SK-N-SH treated with all-trans-retinoic acid at 6 μM for 48 hours (cell line): ENCODE measurements at regions not wholly inside any gene's neighbourhood (a gene's known extent, or its start where the extent isn't known, plus 50 kb on each side); places are given as distances from the start of the nearest gene placed in this dataset.

Experiments used
- ATAC-seq: fragments of 200-7000 bp; cut with Tn5 transposase; 3 replicates; pipeline ENCODE4 v1.9.1; 2020; ENCODE audit warnings: mild to moderate bottlenecking, moderate library complexity
- ARNTL ChIP-seq: fragments of 450-650 bp; formaldehyde crosslinking; IDR thresholded peaks from 2 replicates; pipeline ENCODE4 v1.5.0; 2020; ENCODE audit warnings: low read depth, mild to moderate bottlenecking, moderate library complexity, borderline replicate concordance
- BACH2 ChIP-seq: fragments of 250-450 bp; sonication (Bioruptor Pico); IDR thresholded peaks from 2 replicates; pipeline ENCODE4 v1.9.0; 2021; ENCODE audit warnings: mild to moderate bottlenecking, borderline replicate concordance
- CREB5 ChIP-seq: fragments of 250-450 bp; sonication (Bioruptor Pico); IDR thresholded peaks from 2 replicates; pipeline ENCODE4 v1.5.1; 2020; ENCODE audit warnings: low read depth, mild to moderate bottlenecking, moderate library complexity
- CSRNP3 ChIP-seq: fragments of 250-450 bp; sonication (Bioruptor Pico); IDR thresholded peaks from 2 replicates; pipeline ENCODE4 v1.5.1; 2021; ENCODE audit warnings: mild to moderate bottlenecking, moderate library complexity
- ESRRG ChIP-seq: fragments of 250-450 bp; sonication (Bioruptor Pico); IDR thresholded peaks from 2 replicates; pipeline ENCODE4 v1.6.1; 2021; ENCODE audit warnings: mild to moderate bottlenecking
- GLIS3 ChIP-seq: fragments of 250-450 bp; sonication (Bioruptor Pico); IDR thresholded peaks from 2 replicates; pipeline ENCODE4 v1.5.0; 2020; ENCODE audit warnings: mild to moderate bottlenecking, moderate library complexity
- ISL1 ChIP-seq: fragments of 250-450 bp; sonication (Bioruptor Pico); IDR thresholded peaks from 2 replicates; pipeline ENCODE4 v2.1.2; 2022; ENCODE audit warnings: mild to moderate bottlenecking, moderate library complexity
- OSR1 ChIP-seq: fragments of 250-450 bp; sonication (Bioruptor Pico); IDR thresholded peaks from 2 replicates; pipeline ENCODE4 v1.8.0; 2022; ENCODE audit warnings: moderate library complexity, mild to moderate bottlenecking, inconsistent platforms
- PPARA ChIP-seq: fragments of 250-450 bp; sonication (Bioruptor Pico); IDR thresholded peaks from 2 replicates; pipeline ENCODE4 v1.5.0; 2020; ENCODE audit warnings: mild to moderate bottlenecking, borderline replicate concordance
- RARB ChIP-seq: fragments of 250-450 bp; sonication (Bioruptor Pico); IDR thresholded peaks from 2 replicates; pipeline ENCODE4 v1.8.0; 2021; ENCODE audit warnings: mild to moderate bottlenecking, moderate library complexity
- SNAI2 ChIP-seq: fragments of 250-450 bp; sonication (Bioruptor Pico); IDR thresholded peaks from 2 replicates; pipeline ENCODE4 v1.5.0; 2020; ENCODE audit warnings: mild to moderate bottlenecking, moderate library complexity
- TOX ChIP-seq: fragments of 250-450 bp; sonication (Bioruptor Pico); IDR thresholded peaks from 2 replicates; pipeline ENCODE4 v1.8.0; 2021; ENCODE audit warnings: mild to moderate bottlenecking, moderate library complexity, borderline replicate concordance
- TSHZ2 ChIP-seq: fragments of 250-450 bp; sonication (Bioruptor Pico); IDR thresholded peaks from 2 replicates; pipeline ENCODE4 v1.5.0; 2020; ENCODE audit warnings: mild to moderate bottlenecking, moderate library complexity
- ZC3H10 ChIP-seq: fragments of 250-450 bp; sonication (Bioruptor Pico); IDR thresholded peaks from 2 replicates; pipeline ENCODE4 v1.5.1; 2021; ENCODE audit warnings: mild to moderate bottlenecking, moderate library complexity
- ZFP30 ChIP-seq: fragments of 450-650 bp; formaldehyde crosslinking; IDR thresholded peaks from 2 replicates; pipeline ENCODE4 v1.5.0; 2022; ENCODE audit warnings: mild to moderate bottlenecking, moderate library complexity
- ZNF70 ChIP-seq: fragments of 450-650 bp; formaldehyde crosslinking; IDR thresholded peaks from 2 replicates; pipeline ENCODE4 v1.5.0; 2020; ENCODE audit warnings: mild to moderate bottlenecking, moderate library complexity
- ZNF8 ChIP-seq: fragments of 450-650 bp; formaldehyde crosslinking; IDR thresholded peaks from 2 replicates; pipeline ENCODE4 v1.5.0; 2020; ENCODE audit warnings: mild to moderate bottlenecking, moderate library complexity
- TF ChIP-seq, protein P1 (sequence below): fragments of 250-450 bp; sonication (Bioruptor Pico); IDR thresholded peaks from 2 replicates; pipeline ENCODE4 v1.8.0; 2020; ENCODE audit warnings: mild to moderate bottlenecking, moderate library complexity, borderline replicate concordance
- TF ChIP-seq, protein P2 (sequence below): fragments of 250-450 bp; sonication (Bioruptor Pico); IDR thresholded peaks from 2 replicates; pipeline ENCODE4 v1.8.0; 2021; ENCODE audit warnings: low read depth, mild to moderate bottlenecking, moderate library complexity, borderline replicate concordance

GRCh38 chr1:234918961-234919761, 209.5 kb downstream of the TOMM20 start:
- no peak; the same call in 2 of the 3 replicates for ATAC-seq

DNA sequence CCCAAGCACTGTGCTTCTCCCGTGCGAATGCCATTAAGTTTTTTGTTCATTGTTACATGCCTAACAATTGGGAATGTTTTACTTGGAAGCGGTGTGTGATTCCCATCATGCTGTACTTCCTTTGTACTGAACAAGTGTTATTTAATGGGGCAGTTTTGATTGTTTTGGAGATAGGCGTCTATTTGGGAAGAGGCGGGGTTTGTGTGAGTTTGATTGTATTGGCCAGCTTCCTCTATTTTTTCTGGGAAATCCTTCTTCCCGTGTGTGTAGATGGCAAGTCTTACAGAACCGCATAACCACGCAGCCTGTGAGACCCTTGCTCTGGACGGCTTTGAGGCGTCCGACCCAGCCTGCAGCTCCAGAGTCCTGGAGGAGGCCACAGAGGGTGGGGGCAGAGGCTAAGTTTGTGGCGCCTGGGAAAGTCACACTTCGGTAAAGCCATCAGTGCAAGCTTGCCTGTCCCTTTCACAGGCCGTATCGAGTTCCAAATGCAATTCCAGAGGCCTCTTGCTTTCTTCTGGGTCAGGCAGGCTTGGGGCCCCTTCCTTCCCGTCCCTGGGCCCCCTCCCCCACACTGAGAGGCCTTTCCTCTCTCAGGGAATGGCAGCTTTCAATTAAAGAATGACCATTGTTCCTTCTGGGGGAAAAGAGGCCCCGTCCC, 210.3 kb downstream of the TOMM20 start:
- TF ChIP-seq CREB5 (CRISPR knock-in tag) = no peak
- TF ChIP-seq ISL1 (CRISPR knock-in tag) = no peak
- no peak for TF ChIP-seq ZC3H10 (CRISPR knock-in tag)
- ATAC-seq = no peak

More at GRCh38 chr1:234918961-234919761, 209.5 kb downstream of the TOMM20 start:
- TF ChIP-seq GLIS3 (CRISPR knock-in tag) = no peak
- no peak for TF ChIP-seq ZC3H10 (CRISPR knock-in tag)
- no peak for TF ChIP-seq ARNTL (CRISPR knock-in tag)
- no peak for TF ChIP-seq TSHZ2
- no peak for TF ChIP-seq SNAI2 (CRISPR knock-in tag)
- TF ChIP-seq TOX = no peak
- TF ChIP-seq ESRRG (CRISPR knock-in tag) = no peak
- TF ChIP-seq RARB (CRISPR knock-in tag) = no peak
- TF ChIP-seq ZNF8 (CRISPR knock-in tag) = no peak
- TF ChIP-seq, protein P1, sequence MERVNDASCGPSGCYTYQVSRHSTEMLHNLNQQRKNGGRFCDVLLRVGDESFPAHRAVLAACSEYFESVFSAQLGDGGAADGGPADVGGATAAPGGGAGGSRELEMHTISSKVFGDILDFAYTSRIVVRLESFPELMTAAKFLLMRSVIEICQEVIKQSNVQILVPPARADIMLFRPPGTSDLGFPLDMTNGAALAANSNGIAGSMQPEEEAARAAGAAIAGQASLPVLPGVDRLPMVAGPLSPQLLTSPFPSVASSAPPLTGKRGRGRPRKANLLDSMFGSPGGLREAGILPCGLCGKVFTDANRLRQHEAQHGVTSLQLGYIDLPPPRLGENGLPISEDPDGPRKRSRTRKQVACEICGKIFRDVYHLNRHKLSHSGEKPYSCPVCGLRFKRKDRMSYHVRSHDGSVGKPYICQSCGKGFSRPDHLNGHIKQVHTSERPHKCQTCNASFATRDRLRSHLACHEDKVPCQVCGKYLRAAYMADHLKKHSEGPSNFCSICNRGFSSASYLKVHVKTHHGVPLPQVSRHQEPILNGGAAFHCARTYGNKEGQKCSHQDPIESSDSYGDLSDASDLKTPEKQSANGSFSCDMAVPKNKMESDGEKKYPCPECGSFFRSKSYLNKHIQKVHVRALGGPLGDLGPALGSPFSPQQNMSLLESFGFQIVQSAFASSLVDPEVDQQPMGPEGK (CRISPR knock-in tag) = no peak
- no peak for TF ChIP-seq CREB5 (CRISPR knock-in tag)
- TF ChIP-seq PPARA (CRISPR knock-in tag) = no peak
- no peak for TF ChIP-seq BACH2
- TF ChIP-seq, protein P2, sequence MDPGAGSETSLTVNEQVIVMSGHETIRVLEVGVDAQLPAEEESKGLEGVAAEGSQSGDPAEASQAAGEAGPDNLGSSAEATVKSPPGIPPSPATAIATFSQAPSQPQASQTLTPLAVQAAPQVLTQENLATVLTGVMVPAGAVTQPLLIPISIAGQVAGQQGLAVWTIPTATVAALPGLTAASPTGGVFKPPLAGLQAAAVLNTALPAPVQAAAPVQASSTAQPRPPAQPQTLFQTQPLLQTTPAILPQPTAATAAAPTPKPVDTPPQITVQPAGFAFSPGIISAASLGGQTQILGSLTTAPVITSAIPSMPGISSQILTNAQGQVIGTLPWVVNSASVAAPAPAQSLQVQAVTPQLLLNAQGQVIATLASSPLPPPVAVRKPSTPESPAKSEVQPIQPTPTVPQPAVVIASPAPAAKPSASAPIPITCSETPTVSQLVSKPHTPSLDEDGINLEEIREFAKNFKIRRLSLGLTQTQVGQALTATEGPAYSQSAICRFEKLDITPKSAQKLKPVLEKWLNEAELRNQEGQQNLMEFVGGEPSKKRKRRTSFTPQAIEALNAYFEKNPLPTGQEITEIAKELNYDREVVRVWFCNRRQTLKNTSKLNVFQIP (CRISPR knock-in tag) = no peak
- no peak for TF ChIP-seq ZNF70 (CRISPR knock-in tag)

DNA sequence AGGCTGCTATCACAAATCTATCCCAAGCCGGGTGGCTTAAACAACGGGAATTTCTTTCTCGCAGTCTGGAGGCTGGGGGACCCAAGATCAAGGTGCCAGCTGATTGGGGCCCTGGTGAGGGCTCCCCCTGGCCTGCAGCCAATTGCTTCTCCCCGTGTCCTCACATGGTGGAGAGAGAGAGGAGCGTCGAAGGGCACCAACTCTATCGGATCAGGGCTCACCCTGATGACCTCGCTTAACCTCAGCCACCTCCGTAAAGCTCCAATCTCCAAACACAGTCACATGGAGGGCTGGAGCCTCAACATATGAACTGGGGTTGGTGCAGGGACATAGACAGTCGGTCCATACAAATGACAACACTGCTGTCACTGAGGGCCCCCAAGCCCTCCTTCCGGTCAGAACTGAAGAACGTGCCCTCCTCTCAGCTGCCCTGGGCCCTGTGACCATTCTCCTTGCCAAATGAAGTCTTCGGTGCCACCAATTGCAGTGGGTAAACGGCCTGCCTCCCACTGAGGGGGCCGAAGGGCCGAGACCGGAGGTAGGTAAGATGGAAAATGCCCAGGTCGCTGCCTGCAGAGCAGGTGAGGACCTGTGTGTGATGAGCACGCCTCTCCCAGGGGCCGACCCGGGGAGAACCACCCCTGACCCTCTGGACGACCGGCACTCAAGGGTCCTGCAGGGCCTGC, 211.0 kb downstream of the TOMM20 start:
- ATAC-seq = no peak
- TF ChIP-seq GLIS3 (CRISPR knock-in tag) = no peak
- no peak for TF ChIP-seq BACH2
- TF ChIP-seq OSR1 = no peak
- TF ChIP-seq ZNF8 (CRISPR knock-in tag) = no peak
- TF ChIP-seq, protein P1 (CRISPR knock-in tag) = no peak
- TF ChIP-seq TSHZ2 = no peak
- TF ChIP-seq CSRNP3 (CRISPR knock-in tag) = no peak
- no peak for TF ChIP-seq ZFP30 (CRISPR knock-in tag)
